ENCODE measurements at regions not wholly inside any gene's neighbourhood (a gene's known extent, or its start where the extent isn't known, plus 50 kb on each side); places are given as distances from the start of the nearest gene placed in this dataset.

DNA sequence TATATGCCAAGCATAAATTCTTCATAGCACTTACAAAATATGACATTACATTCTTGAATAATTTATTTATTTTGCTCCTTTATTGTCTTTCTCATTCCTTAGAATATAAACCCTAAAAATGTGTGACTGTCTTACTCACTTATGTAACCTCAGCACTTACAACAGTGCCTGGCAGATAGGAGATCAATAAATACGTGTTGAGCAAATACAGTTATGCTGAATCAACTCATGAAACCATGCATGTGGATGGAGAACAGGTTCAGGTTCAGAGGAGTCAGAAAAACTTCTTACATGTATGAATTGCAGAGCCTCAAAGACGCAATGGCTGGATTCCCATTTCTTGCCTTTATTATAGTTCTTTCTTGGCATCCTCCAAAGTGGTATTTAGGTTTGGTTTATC is 659.4 kb upstream of the CHAC2 start:
- H3K27me3 ChIP-seq (ENCODE audit: insufficient read depth, low read length) = no peaks in the 10 kb centered on the region
- H3K9me3 ChIP-seq (ENCODE audit: insufficient read depth, low read depth, low read length) = no peaks in the 10 kb centered on the region
- H3K9ac ChIP-seq (ENCODE audit: low read depth, low read length) = no peak overlapping the region
- peaks cover 39% of the 10 kb centered on the region for H3K4me1 ChIP-seq (ENCODE audit: insufficient read depth, low read length)
- 98% methylated on average over 2 of the region's 2 CpGs for WGBS
- no peak overlapping the region for H3K4me3 ChIP-seq (ENCODE audit: low read length)
- no peak overlapping the region for H3K27ac ChIP-seq (ENCODE audit: low read depth, low read length)
- H3K36me3 ChIP-seq (ENCODE audit: insufficient read depth, low read length) = no peaks in the 10 kb centered on the region

DNA sequence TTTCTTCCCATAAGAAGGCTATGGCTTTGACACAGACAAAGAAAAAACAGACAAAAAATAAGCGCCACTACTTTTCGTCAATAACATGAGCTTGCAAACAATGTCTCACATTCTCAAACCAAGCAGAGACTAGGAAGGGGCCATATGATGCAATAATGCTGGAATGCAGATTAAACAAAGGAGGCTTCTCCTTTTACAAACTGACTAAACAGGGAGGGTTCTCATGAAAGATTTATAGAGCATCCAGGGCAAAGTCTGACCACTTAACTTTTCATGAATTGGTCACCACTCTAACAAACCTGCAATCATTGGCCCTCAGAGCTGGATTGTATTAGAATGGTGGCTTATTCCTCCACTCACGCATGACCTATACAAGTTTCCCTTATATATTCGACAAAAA is 663.3 kb upstream of the CHAC2 start:
- peaks cover 18% of the 10 kb centered on the region for H3K4me1 ChIP-seq (ENCODE audit: insufficient read depth, low read length)
- H3K4me3 ChIP-seq (ENCODE audit: low read length) = no peak overlapping the region
- H3K36me3 ChIP-seq (ENCODE audit: insufficient read depth, low read length) = no peaks in the 10 kb centered on the region
- H3K9ac ChIP-seq (ENCODE audit: low read depth, low read length) = no peak overlapping the region
- H3K27ac ChIP-seq (ENCODE audit: low read depth, low read length) = peak overlapping the region; percentile 13
- H3K9me3 ChIP-seq (ENCODE audit: insufficient read depth, low read depth, low read length) = no peaks in the 10 kb centered on the region
- 100% methylated on average over 2 of the region's 4 CpGs for WGBS
- H3K27me3 ChIP-seq (ENCODE audit: insufficient read depth, low read length) = no peaks in the 10 kb centered on the region

DNA sequence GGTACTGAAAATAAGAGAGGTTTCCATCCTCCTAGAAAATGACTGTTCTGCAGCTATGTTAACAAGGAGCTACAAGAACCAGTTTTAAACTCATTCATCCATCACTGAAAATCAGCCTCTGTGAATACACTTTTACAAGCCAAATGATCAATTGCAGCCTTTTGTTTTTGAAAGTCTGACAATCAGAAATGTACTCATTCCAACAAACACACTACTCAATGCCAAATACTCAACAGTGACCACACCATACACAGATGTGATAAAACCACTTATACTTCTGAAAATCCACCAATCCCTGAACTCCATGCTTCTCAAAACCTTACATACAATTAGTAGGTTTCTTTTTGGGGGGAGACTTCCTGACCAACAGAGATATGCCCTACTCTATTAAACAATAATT is 663.9 kb upstream of the CHAC2 start:
- Histone ChIP-seq H3K4me1 (ENCODE audit: insufficient read depth, low read length) (peaks cover 18% of the 10 kb centered on the region), H3K36me3 (ENCODE audit: insufficient read depth, low read length) (no peaks in the 10 kb centered on the region), H3K9ac (ENCODE audit: low read depth, low read length) (no peak overlapping the region), H3K4me3 (ENCODE audit: low read length) (no peak overlapping the region), H3K27me3 (ENCODE audit: insufficient read depth, low read length) (no peaks in the 10 kb centered on the region), H3K9me3 (ENCODE audit: insufficient read depth, low read depth, low read length) (no peaks in the 10 kb centered on the region), H3K27ac (ENCODE audit: low read depth, low read length) (peak overlapping the region; percentile 13; the same call in 1 of the 2 replicates)

DNA sequence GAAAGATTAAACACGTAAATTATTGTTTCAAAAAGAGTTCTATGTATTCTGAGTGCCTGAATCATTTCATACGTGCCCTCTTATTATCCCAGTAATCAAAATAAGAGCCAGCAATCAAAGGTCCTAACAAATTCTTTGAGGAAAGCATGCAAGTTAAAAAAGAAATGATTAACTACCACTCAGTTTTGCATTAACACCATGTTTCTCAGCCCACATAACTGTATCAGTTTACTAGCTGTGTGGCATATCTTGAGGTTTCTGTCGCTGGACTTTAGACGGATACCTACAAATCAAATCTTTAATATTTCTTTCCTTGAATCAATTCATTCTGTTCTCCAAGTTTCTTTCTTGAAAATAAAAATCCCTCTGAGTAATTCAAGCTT is 668.9 kb upstream of the CHAC2 start:
- Histone ChIP-seq H3K27me3 (ENCODE audit: insufficient read depth, low read length) (no peaks in the 10 kb centered on the region), H3K9me3 (ENCODE audit: insufficient read depth, low read depth, low read length) (no peaks in the 10 kb centered on the region), H3K27ac (ENCODE audit: low read depth, low read length) (no peak overlapping the region), H3K9ac (ENCODE audit: low read depth, low read length) (no peak overlapping the region), H3K4me1 (ENCODE audit: insufficient read depth, low read length) (peaks cover 5% of the 10 kb centered on the region), H3K4me3 (ENCODE audit: low read length) (no peak overlapping the region), H3K36me3 (ENCODE audit: insufficient read depth, low read length) (no peaks in the 10 kb centered on the region)
- 94% methylated on average over 4 of the region's 4 CpGs for WGBS

DNA sequence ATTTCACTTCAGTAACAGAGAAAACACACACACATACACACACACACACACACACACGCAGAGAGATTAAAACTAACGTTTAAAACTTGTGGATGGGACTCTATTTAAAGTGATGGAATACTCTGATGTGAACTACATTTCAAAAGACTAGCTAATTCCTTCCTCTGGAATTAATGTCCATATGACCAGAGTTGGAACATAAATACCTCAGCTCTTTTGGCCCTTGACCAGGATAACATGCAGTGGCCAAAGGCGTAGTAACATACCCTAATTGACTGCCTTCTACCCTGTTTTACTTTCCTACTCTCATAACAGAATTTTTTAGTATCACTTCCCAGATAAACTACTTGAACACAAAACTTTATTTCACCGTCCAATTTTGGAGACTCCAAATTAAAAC is 671.3 kb upstream of the CHAC2 start:
- Histone ChIP-seq H3K27me3 (ENCODE audit: insufficient read depth, low read length) (no peaks in the 10 kb centered on the region), H3K9me3 (ENCODE audit: insufficient read depth, low read depth, low read length) (no peaks in the 10 kb centered on the region), H3K27ac (ENCODE audit: low read depth, low read length) (no peak overlapping the region), H3K36me3 (ENCODE audit: insufficient read depth, low read length) (no peaks in the 10 kb centered on the region), H3K9ac (ENCODE audit: low read depth, low read length) (no peak overlapping the region), H3K4me3 (ENCODE audit: low read length) (no peak overlapping the region), H3K4me1 (ENCODE audit: insufficient read depth, low read length) (no peaks in the 10 kb centered on the region)
- 93% methylated on average over 2 of the region's 4 CpGs for WGBS

DNA sequence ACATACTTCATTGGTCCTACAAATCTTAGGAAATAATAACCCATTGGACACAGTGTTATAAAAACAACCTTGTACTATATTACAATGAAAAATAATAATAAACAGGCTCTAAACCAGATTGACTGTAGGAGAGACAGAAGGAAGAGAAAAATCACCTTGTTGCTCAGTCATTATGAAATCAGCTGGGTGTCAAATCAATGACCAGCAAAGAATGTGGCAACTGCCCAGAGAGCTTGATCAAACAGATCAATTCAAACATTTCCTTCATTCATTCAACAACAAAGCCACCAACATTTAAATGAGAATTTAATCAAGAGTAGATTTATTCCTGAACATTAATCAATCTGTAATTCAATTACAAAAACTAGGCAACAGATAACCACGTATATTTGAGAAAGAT is 671.9 kb upstream of the CHAC2 start:
- H3K27me3 ChIP-seq (ENCODE audit: insufficient read depth, low read length) = no peaks in the 10 kb centered on the region
- H3K4me1 ChIP-seq (ENCODE audit: insufficient read depth, low read length) = no peaks in the 10 kb centered on the region
- no peak overlapping the region for H3K9ac ChIP-seq (ENCODE audit: low read depth, low read length)
- no peaks in the 10 kb centered on the region for H3K9me3 ChIP-seq (ENCODE audit: insufficient read depth, low read depth, low read length)
- no peaks in the 10 kb centered on the region for H3K36me3 ChIP-seq (ENCODE audit: insufficient read depth, low read length)
- no CpG with 5 or more reads among the region's 1 CpG for WGBS
- no peak overlapping the region for H3K4me3 ChIP-seq (ENCODE audit: low read length)
- no peak overlapping the region for H3K27ac ChIP-seq (ENCODE audit: low read depth, low read length)

- H3K27me3 ChIP-seq (ENCODE audit: insufficient read depth, low read length) = no peaks in the 10 kb centered on the region
- no peak overlapping the region for H3K4me3 ChIP-seq (ENCODE audit: low read length)
- H3K9ac ChIP-seq (ENCODE audit: low read depth, low read length) = no peak overlapping the region
- H3K36me3 ChIP-seq (ENCODE audit: insufficient read depth, low read length) = no peaks in the 10 kb centered on the region
- H3K27ac ChIP-seq (ENCODE audit: low read depth, low read length) = no peak overlapping the region
- H3K4me1 ChIP-seq (ENCODE audit: insufficient read depth, low read length) = no peaks in the 10 kb centered on the region
- WGBS = 85% methylated on average over 1 of the region's 1 CpG
- H3K9me3 ChIP-seq (ENCODE audit: insufficient read depth, low read depth, low read length) = no peaks in the 10 kb centered on the region
Observed at GRCh38 chr2:53095227-53095626, 672.4 kb upstream of the CHAC2 start.

DNA sequence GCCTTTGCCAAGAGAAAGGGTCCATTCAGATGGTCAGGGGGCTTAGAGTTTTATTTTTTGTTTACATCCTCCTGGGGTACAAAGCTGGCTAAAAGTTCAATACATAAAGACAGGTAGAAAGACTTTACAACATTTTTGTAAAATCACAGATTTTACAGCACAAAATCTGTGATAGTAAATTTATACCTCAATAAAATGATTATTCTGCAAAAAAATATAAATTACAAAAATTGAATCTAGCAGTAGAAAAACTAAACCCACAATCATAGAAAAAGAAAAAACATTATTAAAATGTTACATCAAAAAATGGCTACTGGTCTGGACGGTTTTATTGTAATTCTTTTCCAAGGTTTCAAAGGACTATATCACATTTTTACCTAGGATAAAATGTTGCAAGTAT is 674.2 kb upstream of the CHAC2 start:
- H3K36me3 ChIP-seq (ENCODE audit: insufficient read depth, low read length) = no peaks in the 10 kb centered on the region
- no peak overlapping the region for H3K27ac ChIP-seq (ENCODE audit: low read depth, low read length)
- H3K9ac ChIP-seq (ENCODE audit: low read depth, low read length) = no peak overlapping the region
- H3K4me1 ChIP-seq (ENCODE audit: insufficient read depth, low read length) = no peaks in the 10 kb centered on the region
- no peaks in the 10 kb centered on the region for H3K27me3 ChIP-seq (ENCODE audit: insufficient read depth, low read length)
- WGBS = no CpG with 5 or more reads among the region's 1 CpG
- no peaks in the 10 kb centered on the region for H3K9me3 ChIP-seq (ENCODE audit: insufficient read depth, low read depth, low read length)
- H3K4me3 ChIP-seq (ENCODE audit: low read length) = no peak overlapping the region

- Histone ChIP-seq H3K4me1 (ENCODE audit: insufficient read depth, low read length) (0 out of 2 replicates have a peak, but pooled peaks cover 5% of the 10 kb centered on the region), H3K27me3 (ENCODE audit: insufficient read depth, low read length) (no peaks in the 10 kb centered on the region), H3K27ac (ENCODE audit: low read depth, low read length) (no peak overlapping the region), H3K9ac (ENCODE audit: low read depth, low read length) (no peak overlapping the region), H3K4me3 (ENCODE audit: low read length) (no peak overlapping the region), H3K36me3 (ENCODE audit: insufficient read depth, low read length) (no peaks in the 10 kb centered on the region), H3K9me3 (ENCODE audit: insufficient read depth, low read depth, low read length) (no peaks in the 10 kb centered on the region)
Observed at GRCh38 chr2:53091183-53091582, 676.4 kb upstream of the CHAC2 start.

- no peaks in the 10 kb centered on the region for H3K9me3 ChIP-seq (ENCODE audit: insufficient read depth, low read depth, low read length)
Observed at GRCh38 chr2:53087874-53088461, 679.6 kb upstream of the CHAC2 start.

DNA sequence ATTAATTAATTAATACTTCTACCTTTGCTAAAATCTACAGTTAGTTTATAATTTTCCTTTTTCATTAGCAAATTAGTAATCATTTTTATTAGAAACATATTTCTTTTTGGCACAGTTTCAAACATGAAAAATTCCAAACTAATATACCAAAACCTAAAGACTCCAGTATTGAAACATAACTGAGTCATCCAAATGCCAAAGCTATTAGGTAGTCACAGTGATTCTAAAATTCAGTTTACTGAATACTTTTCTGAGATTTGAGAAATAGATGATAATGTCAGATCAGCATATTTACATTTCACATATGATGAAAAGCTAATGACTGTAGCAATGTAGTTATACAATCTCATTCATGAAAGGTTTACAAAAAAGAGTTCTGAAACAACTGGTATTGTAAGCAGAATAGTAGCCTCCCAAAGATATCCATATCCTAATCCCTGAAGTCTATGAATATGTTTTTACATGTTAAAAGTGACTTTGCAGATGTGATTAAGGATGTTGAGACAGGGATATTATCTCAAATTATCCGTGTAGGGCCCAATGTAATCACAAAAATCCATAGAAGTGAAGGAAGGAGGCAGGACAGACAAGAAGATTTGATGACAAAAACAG is 680.2 kb upstream of the CHAC2 start:
- no peaks in the 10 kb centered on the region for H3K27me3 ChIP-seq (ENCODE audit: insufficient read depth, low read length)
- no peak overlapping the region for H3K27ac ChIP-seq (ENCODE audit: low read depth, low read length)
- H3K36me3 ChIP-seq (ENCODE audit: insufficient read depth, low read length) = no peaks in the 10 kb centered on the region
- no peaks in the 10 kb centered on the region for H3K9me3 ChIP-seq (ENCODE audit: insufficient read depth, low read depth, low read length)
- no peak overlapping the region for H3K9ac ChIP-seq (ENCODE audit: low read depth, low read length)
- H3K4me1 ChIP-seq (ENCODE audit: insufficient read depth, low read length) = 0 out of 2 replicates have a peak, but pooled peaks cover 5% of the 10 kb centered on the region
- WGBS = 91% methylated on average over 1 of the region's 1 CpG
- no peak overlapping the region for H3K4me3 ChIP-seq (ENCODE audit: low read length)

More at GRCh38 chr2:53087874-53088461, 679.6 kb upstream of the CHAC2 start:
- H3K4me1 ChIP-seq (ENCODE audit: insufficient read depth, low read length) = 0 out of 2 replicates have a peak, but pooled peaks cover 5% of the 10 kb centered on the region
- H3K36me3 ChIP-seq (ENCODE audit: insufficient read depth, low read length) = no peaks in the 10 kb centered on the region
- H3K4me3 ChIP-seq (ENCODE audit: low read length) = no peak overlapping the region
- no peak overlapping the region for H3K27ac ChIP-seq (ENCODE audit: low read depth, low read length)
- no peaks in the 10 kb centered on the region for H3K27me3 ChIP-seq (ENCODE audit: insufficient read depth, low read length)
- H3K9ac ChIP-seq (ENCODE audit: low read depth, low read length) = no peak overlapping the region
- WGBS = 72% methylated on average over 4 of the region's 4 CpGs

GRCh38 chr2:53077413-53077812 is 690.2 kb upstream of the CHAC2 start:
- Histone ChIP-seq H3K4me3 (ENCODE audit: low read length) (no peak overlapping the region), H3K27me3 (ENCODE audit: insufficient read depth, low read length) (no peaks in the 10 kb centered on the region), H3K9ac (ENCODE audit: low read depth, low read length) (no peak overlapping the region), H3K9me3 (ENCODE audit: insufficient read depth, low read depth, low read length) (peaks cover 7% of the 10 kb centered on the region), H3K4me1 (ENCODE audit: insufficient read depth, low read length) (no peaks in the 10 kb centered on the region), H3K27ac (ENCODE audit: low read depth, low read length) (no peak overlapping the region), H3K36me3 (ENCODE audit: insufficient read depth, low read length) (no peaks in the 10 kb centered on the region)
